ENCODE measurements at regions not wholly inside any gene's neighbourhood (a gene's known extent, or its start where the extent isn't known, plus 50 kb on each side); places are given as distances from the start of the nearest gene placed in this dataset.
"Not testable (repeated sequence)": the region's sequence is repeated elsewhere in the genome, so short reads cannot be mapped to it uniquely, and the experiment has no call there.

DNA sequence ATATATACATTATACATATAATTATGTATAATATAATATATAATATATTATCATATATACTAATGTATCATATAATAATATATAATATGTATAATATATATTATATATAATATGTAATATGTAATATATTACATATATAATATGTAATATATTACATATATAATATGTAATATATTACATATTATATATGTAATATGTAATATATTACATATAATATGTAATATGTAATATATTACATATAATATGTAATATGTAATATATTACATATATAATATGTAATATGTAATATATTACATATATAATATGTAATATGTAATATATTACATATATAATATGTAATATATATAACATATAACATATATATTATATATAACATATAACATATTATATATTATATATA lies 1020.9 kb downstream of the KCNMA1 start:
- H3K79me2 ChIP-seq (ENCODE audit: insufficient read depth, low read length); DNase-seq (ENCODE audit: low read depth); H3K4me3 ChIP-seq (ENCODE audit: insufficient read depth, low read depth, low read length); H3K36me3 Mint-ChIP-seq (ENCODE audit: low read depth, unreplicated experiment); H3K4me1 Mint-ChIP-seq (ENCODE audit: low read depth, unreplicated experiment); H3K4me3 Mint-ChIP-seq (ENCODE audit: unreplicated experiment); H3K36me3 ChIP-seq (ENCODE audit: insufficient read depth, low read length); H3K27ac Mint-ChIP-seq (ENCODE audit: unreplicated experiment); FAIRE-seq; H3K9me3 ChIP-seq (ENCODE audit: insufficient read depth, low read depth, low read length); H3K27me3 Mint-ChIP-seq (ENCODE audit: low read depth, unreplicated experiment); H3K27ac ChIP-seq (ENCODE audit: low read depth, low read length); H2AFZ ChIP-seq (ENCODE audit: low read depth, low read length); H3K4me2 ChIP-seq (ENCODE audit: low read length); H3K27me3 ChIP-seq (ENCODE audit: insufficient read depth, low read length); H3K9me3 Mint-ChIP-seq (ENCODE audit: unreplicated experiment); H4K20me1 ChIP-seq (ENCODE audit: insufficient read depth, low read length); H3K9ac ChIP-seq (ENCODE audit: low read length); H3K4me1 ChIP-seq (ENCODE audit: insufficient read depth, low read length): not testable (repeated sequence)

DNA sequence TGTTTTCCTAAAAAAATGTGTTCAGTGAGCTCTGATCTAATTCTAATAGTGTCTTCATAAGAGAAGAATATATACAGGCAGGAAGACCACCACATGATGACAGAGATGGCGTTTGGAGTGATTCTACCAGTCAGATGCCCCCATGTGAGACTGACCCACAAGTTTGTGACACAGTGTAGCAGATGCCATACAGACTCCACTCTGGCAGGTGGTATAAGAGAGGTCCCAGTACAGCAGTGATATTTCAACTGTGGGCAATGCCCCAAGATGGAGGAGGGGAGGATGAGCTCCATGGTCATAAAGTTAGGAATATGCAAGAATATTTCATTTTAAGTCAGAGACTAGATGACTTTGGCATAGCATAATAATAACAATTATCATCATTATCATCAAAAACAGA lies 1022.6 kb downstream of the KCNMA1 start:
- no peaks in the 10 kb centered on the region for H3K36me3 ChIP-seq (ENCODE audit: insufficient read depth, low read length)
- Mint-ChIP-seq H3K27me3 (ENCODE audit: low read depth, unreplicated experiment) (no peaks in the 10 kb centered on the region), H3K4me3 (ENCODE audit: unreplicated experiment) (no peak overlapping the region), H3K27ac (ENCODE audit: unreplicated experiment) (no peak overlapping the region), H3K36me3 (ENCODE audit: low read depth, unreplicated experiment) (peaks cover 4% of the 10 kb centered on the region), H3K9me3 (ENCODE audit: unreplicated experiment) (peaks cover 5% of the 10 kb centered on the region), H3K4me1 (ENCODE audit: low read depth, unreplicated experiment) (no peaks in the 10 kb centered on the region)
- H4K20me1 ChIP-seq (ENCODE audit: insufficient read depth, low read length), result no peaks in the 10 kb centered on the region
- H3K4me2 ChIP-seq (ENCODE audit: low read length), result no peak overlapping the region
- TF ChIP-seq EZH2 (IDR thresholded peaks at IDR 0.05; ENCODE audit: insufficient read depth, low read length), result no peak
- TF ChIP-seq, protein P1, sequence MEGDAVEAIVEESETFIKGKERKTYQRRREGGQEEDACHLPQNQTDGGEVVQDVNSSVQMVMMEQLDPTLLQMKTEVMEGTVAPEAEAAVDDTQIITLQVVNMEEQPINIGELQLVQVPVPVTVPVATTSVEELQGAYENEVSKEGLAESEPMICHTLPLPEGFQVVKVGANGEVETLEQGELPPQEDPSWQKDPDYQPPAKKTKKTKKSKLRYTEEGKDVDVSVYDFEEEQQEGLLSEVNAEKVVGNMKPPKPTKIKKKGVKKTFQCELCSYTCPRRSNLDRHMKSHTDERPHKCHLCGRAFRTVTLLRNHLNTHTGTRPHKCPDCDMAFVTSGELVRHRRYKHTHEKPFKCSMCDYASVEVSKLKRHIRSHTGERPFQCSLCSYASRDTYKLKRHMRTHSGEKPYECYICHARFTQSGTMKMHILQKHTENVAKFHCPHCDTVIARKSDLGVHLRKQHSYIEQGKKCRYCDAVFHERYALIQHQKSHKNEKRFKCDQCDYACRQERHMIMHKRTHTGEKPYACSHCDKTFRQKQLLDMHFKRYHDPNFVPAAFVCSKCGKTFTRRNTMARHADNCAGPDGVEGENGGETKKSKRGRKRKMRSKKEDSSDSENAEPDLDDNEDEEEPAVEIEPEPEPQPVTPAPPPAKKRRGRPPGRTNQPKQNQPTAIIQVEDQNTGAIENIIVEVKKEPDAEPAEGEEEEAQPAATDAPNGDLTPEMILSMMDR (IDR thresholded peaks at IDR 0.05; ENCODE audit: insufficient read depth, low read depth, low read length), result no peak
- H3K79me2 ChIP-seq (ENCODE audit: insufficient read depth, low read length), result no peaks in the 10 kb centered on the region
- no peak overlapping the region for H3K27ac ChIP-seq (ENCODE audit: low read depth, low read length)
- H2AFZ ChIP-seq (ENCODE audit: low read depth, low read length), result no peak overlapping the region
- no peaks in the 10 kb centered on the region for H3K4me1 ChIP-seq (ENCODE audit: insufficient read depth, low read length)
- H3K9me3 ChIP-seq (ENCODE audit: insufficient read depth, low read depth, low read length), result no peaks in the 10 kb centered on the region
- H3K27me3 ChIP-seq (ENCODE audit: insufficient read depth, low read length), result no peaks in the 10 kb centered on the region
- no peak overlapping the region for H3K9ac ChIP-seq (ENCODE audit: low read length)
- FAIRE-seq, result no peak
- H3K4me3 ChIP-seq (ENCODE audit: insufficient read depth, low read depth, low read length), result no peak overlapping the region
- DNase-seq (ENCODE audit: low read depth), result no peak
